ENCODE measurements at regions not wholly inside any gene's neighbourhood (a gene's known extent, or its start where the extent isn't known, plus 50 kb on each side); places are given as distances from the start of the nearest gene placed in this dataset.

DNA sequence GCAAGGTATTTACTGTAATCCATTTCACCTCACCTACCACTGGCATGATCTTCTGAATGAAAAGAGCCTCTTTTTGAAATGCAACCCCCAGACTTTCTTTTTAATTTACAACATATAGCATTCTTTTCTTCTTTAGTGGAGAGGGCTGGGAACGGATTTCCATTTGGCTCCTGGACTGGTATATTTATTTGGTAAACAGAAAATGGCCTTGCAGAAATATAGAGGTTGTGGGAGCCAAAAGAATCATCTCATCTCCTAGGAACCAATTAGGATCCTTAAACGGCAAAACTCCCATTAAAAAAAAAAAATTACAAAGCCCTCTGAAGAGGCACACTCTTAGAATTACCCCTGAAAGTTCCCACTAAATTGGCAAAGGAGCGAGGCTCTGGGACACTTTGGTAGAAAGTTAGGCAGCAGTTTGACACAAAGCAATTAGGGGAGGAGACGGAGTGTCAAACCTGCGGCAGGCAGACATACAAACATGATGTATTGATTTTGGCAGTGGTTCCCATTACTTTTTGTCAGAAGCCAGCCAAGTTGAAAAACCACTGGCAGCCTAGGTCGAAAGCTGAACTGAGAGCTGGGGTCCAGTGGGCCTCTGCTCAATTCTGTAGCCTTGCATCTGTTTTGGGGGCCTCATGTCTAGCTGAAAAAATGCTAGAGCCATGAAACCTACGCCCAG, 135.1 kb upstream of the MAGI3 start:
- H3K36me3 ChIP-seq (ENCODE audit: low read depth) = no peaks in the 10 kb centered on the region
- no peaks in the 10 kb centered on the region for H3K4me1 ChIP-seq (ENCODE audit: insufficient read depth, poor library complexity, severe bottlenecking)
- DNase-seq (ENCODE audit: low spot score) (no peak), ATAC-seq (ENCODE audit: low read depth) (no peak)
- no peaks in the 10 kb centered on the region for H3K27me3 ChIP-seq (ENCODE audit: insufficient read depth, poor library complexity, severe bottlenecking)
- no peak overlapping the region for H3K27ac ChIP-seq (ENCODE audit: poor library complexity, severe bottlenecking)
- no peaks in the 10 kb centered on the region for H3K9me3 ChIP-seq (ENCODE audit: severe bottlenecking)
- TF ChIP-seq, protein P1, sequence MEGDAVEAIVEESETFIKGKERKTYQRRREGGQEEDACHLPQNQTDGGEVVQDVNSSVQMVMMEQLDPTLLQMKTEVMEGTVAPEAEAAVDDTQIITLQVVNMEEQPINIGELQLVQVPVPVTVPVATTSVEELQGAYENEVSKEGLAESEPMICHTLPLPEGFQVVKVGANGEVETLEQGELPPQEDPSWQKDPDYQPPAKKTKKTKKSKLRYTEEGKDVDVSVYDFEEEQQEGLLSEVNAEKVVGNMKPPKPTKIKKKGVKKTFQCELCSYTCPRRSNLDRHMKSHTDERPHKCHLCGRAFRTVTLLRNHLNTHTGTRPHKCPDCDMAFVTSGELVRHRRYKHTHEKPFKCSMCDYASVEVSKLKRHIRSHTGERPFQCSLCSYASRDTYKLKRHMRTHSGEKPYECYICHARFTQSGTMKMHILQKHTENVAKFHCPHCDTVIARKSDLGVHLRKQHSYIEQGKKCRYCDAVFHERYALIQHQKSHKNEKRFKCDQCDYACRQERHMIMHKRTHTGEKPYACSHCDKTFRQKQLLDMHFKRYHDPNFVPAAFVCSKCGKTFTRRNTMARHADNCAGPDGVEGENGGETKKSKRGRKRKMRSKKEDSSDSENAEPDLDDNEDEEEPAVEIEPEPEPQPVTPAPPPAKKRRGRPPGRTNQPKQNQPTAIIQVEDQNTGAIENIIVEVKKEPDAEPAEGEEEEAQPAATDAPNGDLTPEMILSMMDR (IDR thresholded peaks at IDR 0.05; ENCODE audit: poor library complexity, severe bottlenecking) = no peak
- H3K4me3 ChIP-seq (ENCODE audit: severe bottlenecking) = no peak overlapping the region

DNA sequence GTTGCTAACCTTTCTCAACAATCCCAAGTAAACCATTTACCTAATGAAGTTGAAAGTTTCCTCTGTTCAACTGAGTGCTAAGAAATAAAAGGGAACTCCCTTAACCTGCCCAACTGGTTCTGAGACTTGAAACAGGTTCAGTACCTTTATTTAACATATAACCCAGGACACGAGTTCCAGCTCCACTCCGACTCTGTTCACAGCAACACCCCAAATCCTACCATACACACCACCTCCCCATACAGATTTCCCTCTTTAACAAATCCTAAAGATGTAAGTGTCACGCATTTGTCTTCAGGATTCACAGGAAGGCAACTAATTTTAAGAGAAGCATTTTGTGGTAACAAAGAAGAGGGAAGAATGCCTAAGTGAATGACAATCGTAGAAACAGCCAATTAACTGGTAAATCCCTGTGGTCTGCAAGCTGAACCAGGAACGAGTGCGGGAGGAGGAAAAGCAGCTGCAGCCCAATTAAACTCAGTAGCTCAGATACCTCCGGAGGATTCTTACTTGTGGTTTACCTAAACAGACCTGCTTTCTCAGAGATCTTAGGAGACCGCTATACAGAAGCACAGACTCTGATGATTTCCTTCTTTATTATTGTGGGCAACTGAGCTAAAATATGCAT, 134.5 kb upstream of the MAGI3 start:
- ATAC-seq (ENCODE audit: low read depth) (no peak), DNase-seq (ENCODE audit: low spot score) (no peak)
- H3K4me1 ChIP-seq (ENCODE audit: insufficient read depth, poor library complexity, severe bottlenecking) = no peaks in the 10 kb centered on the region
- H3K9me3 ChIP-seq (ENCODE audit: severe bottlenecking) = no peaks in the 10 kb centered on the region
- H3K4me3 ChIP-seq (ENCODE audit: severe bottlenecking) = no peak overlapping the region
- H3K36me3 ChIP-seq (ENCODE audit: low read depth) = no peaks in the 10 kb centered on the region
- TF ChIP-seq, protein P1 (IDR thresholded peaks at IDR 0.05; ENCODE audit: poor library complexity, severe bottlenecking) = no peak
- H3K27me3 ChIP-seq (ENCODE audit: insufficient read depth, poor library complexity, severe bottlenecking) = peaks cover 3% of the 10 kb centered on the region
- no peak overlapping the region for H3K27ac ChIP-seq (ENCODE audit: poor library complexity, severe bottlenecking)

DNA sequence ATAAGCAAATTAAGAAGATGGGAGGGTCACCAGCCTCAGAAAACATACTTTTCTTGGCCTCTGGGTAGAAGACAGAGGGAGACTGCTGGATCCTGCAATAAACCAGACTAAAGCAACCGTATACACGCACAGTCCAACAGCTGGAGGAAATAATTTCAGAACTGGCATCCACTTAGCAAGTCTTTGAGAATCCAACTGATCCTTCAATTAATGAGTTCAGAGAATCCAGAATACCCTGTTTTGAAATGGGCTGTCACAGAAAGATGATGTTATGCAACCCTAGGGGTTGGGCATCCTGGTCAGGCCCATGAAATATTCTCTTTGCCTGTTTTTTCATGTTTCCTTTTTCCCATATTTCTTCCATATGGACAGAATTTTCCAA, 134.0 kb upstream of the MAGI3 start:
- no peak for ATAC-seq (ENCODE audit: low read depth)
- TF ChIP-seq, protein P1 (IDR thresholded peaks at IDR 0.05; ENCODE audit: poor library complexity, severe bottlenecking) = no peak
- Histone ChIP-seq H3K9me3 (ENCODE audit: severe bottlenecking) (no peaks in the 10 kb centered on the region), H3K4me1 (ENCODE audit: insufficient read depth, poor library complexity, severe bottlenecking) (no peaks in the 10 kb centered on the region), H3K4me3 (ENCODE audit: severe bottlenecking) (no peak overlapping the region), H3K27ac (ENCODE audit: poor library complexity, severe bottlenecking) (no peak overlapping the region), H3K27me3 (ENCODE audit: insufficient read depth, poor library complexity, severe bottlenecking) (peaks cover 3% of the 10 kb centered on the region), H3K36me3 (ENCODE audit: low read depth) (no peaks in the 10 kb centered on the region)
- DNase-seq (ENCODE audit: low spot score) = no peak

DNA sequence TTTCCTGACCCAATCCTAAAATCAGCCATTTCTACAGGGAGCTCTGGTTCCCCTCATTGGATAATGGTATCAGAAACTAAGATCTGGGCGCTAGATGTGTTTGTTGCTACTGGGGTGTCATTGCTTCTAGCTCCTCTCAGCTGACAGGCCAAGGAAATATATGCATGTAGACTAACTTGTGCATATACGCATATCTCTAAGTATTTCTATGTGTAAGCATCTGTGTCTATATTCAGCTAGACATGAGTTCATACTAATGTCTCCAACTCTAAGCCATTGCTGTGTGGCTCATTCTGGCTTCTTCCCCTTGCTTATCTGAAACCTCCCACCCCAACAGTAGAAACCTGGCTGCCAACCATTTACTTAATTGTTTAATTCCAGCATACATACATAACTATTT, 130.3 kb upstream of the MAGI3 start:
- ATAC-seq (ENCODE audit: low read depth) = no peak

More for the DNA sequence above, 130.3 kb upstream of the MAGI3 start:
- H3K4me1 ChIP-seq (ENCODE audit: insufficient read depth, poor library complexity, severe bottlenecking) = no peaks in the 10 kb centered on the region
- H3K9me3 ChIP-seq (ENCODE audit: severe bottlenecking) = no peaks in the 10 kb centered on the region
- H3K27ac ChIP-seq (ENCODE audit: poor library complexity, severe bottlenecking) = no peak overlapping the region
- TF ChIP-seq, protein P1 (IDR thresholded peaks at IDR 0.05; ENCODE audit: poor library complexity, severe bottlenecking) = no peak
- peaks cover 3% of the 10 kb centered on the region for H3K27me3 ChIP-seq (ENCODE audit: insufficient read depth, poor library complexity, severe bottlenecking)
- H3K36me3 ChIP-seq (ENCODE audit: low read depth) = no peaks in the 10 kb centered on the region
- H3K4me3 ChIP-seq (ENCODE audit: severe bottlenecking) = no peak overlapping the region
- DNase-seq (ENCODE audit: low spot score) = no peak
